H1 (cell line): ENCODE measurements at regions not wholly inside any gene's neighbourhood (a gene's known extent, or its start where the extent isn't known, plus 50 kb on each side); places are given as distances from the start of the nearest gene placed in this dataset.

Experiments
- CTCF ChIA-PET: fragments of 300-600 bp; sonication (Branson Sonifier 250); formaldehyde crosslinking; loops from one replicate; lab custom pipeline; 2021; ENCODE audit not compliant: partially characterized antibody; lab: Charles Lee
- POLR2A ChIA-PET: fragments of 300-600 bp; sonication (Branson Sonifier 250); formaldehyde crosslinking; loops from one replicate; lab custom pipeline; 2021; ENCODE audit warnings: inconsistent platforms; ENCODE audit not compliant: partially characterized antibody; lab: Charles Lee
- DNase-seq, 2 experiments: peaks; one replicate each; pipeline versions ENCODE4 v3.0.0 to v3.0.0-alpha.2; 2010 to 2022; ENCODE audit warnings: low spot score in 2 of 2, low read depth in 1 of 2, mixed read lengths in 1 of 2
- FAIRE-seq: peaks from 2 replicates; lab custom pipeline; 2011; peaks lifted over from hg19 to GRCh38; lab: Jason Lieb, UNC
- H2AFZ ChIP-seq: 2 replicates; pipeline ENCODE4 v1.8.1; 2012; ENCODE audit warnings: low read length, inconsistent platforms
- H2AK5ac ChIP-seq: 2 replicates; pipeline ENCODE4 v1.6.1; 2013; ENCODE audit warnings: low read depth, low read length
- H2BK120ac ChIP-seq: replicated peaks from 2 replicates; pipeline ENCODE3; 2013; ENCODE audit warnings: low read depth, low read length, inconsistent platforms
- H2BK12ac ChIP-seq: 2 replicates; pipeline ENCODE4 v1.6.1; 2013; ENCODE audit warnings: low read depth, low read length
- H2BK15ac ChIP-seq: 2 replicates; pipeline ENCODE4 v1.6.1; 2013; ENCODE audit warnings: low read length
- H2BK20ac ChIP-seq: 2 replicates; pipeline ENCODE4 v1.6.1; 2013; ENCODE audit warnings: low read length
- H2BK5ac ChIP-seq: 2 replicates; pipeline ENCODE4 v1.6.1; 2013; ENCODE audit warnings: low read depth, low read length
- H3K14ac ChIP-seq: 2 replicates; pipeline ENCODE4 v1.6.1; 2013; ENCODE audit warnings: inconsistent platforms; ENCODE audit not compliant: insufficient read length
- H3K18ac ChIP-seq: 2 replicates; pipeline ENCODE4 v1.6.1; 2013; ENCODE audit warnings: low read length; ENCODE audit errors: extremely low read depth
- H3K23ac ChIP-seq: 2 replicates; pipeline ENCODE4 v1.6.1; 2013; ENCODE audit warnings: inconsistent platforms; ENCODE audit not compliant: insufficient read length
- H3K23me2 ChIP-seq: 2 replicates; pipeline ENCODE4 v1.6.1; 2013; ENCODE audit warnings: low read depth, low read length
- H3K27ac ChIP-seq: 2 replicates; pipeline ENCODE4 v1.6.1; 2011; ENCODE audit warnings: low read depth, low read length, inconsistent platforms
- H3K27me3 ChIP-seq, 4 experiments: replicated peaks in 1 of 4; 1 replicate in 1 of 4; 2 replicates in 3 of 4; pipeline versions ENCODE4 v1.6.1 to v1.8.1; 2011 to 2013; ENCODE audit warnings: low read length in 3 of 4, mild to moderate bottlenecking in 3 of 4, inconsistent platforms in 2 of 4, mixed read lengths in 2 of 4, moderate library complexity in 1 of 4; ENCODE audit not compliant: control insufficient read depth in 3 of 4, insufficient read depth in 3 of 4; ENCODE audit errors: extremely low read depth in 1 of 4
- H3K36me3 ChIP-seq, 4 experiments: 2 replicates each; pipeline versions ENCODE4 v1.6.1 to v1.8.1; 2011 to 2013; ENCODE audit warnings: mild to moderate bottlenecking in 4 of 4, low read length in 3 of 4, moderate library complexity in 2 of 4, control low read depth in 1 of 4, inconsistent platforms in 1 of 4; ENCODE audit not compliant: insufficient read depth in 4 of 4, control insufficient read depth in 2 of 4
- H3K4ac ChIP-seq: replicated peaks from 2 replicates; pipeline ENCODE3; 2013; ENCODE audit warnings: low read length, low read depth, mixed read lengths, inconsistent platforms; ENCODE audit not compliant: insufficient read length
- H3K4me1 ChIP-seq, 4 experiments: replicated peaks in 1 of 4; 1 replicate in 1 of 4; 2 replicates in 3 of 4; pipeline versions ENCODE4 v1.6.1 to v1.8.1; 2011 to 2013; ENCODE audit warnings: low read length in 3 of 4, inconsistent platforms in 2 of 4, mixed read lengths in 1 of 4; ENCODE audit not compliant: insufficient read depth in 4 of 4, control insufficient read depth in 3 of 4
- H3K4me2 ChIP-seq, 2 experiments: 2 replicates each; pipeline versions ENCODE4 v1.6.1 to v1.8.1; 2011 to 2013; ENCODE audit warnings: low read depth in 2 of 2, low read length in 2 of 2, control low read depth in 1 of 2, inconsistent platforms in 1 of 2, mild to moderate bottlenecking in 1 of 2; ENCODE audit not compliant: insufficient read depth in 1 of 2
- H3K4me3 ChIP-seq, 4 experiments: fragments of 200-600, 300-600 bp in 1 of 4; sonication (generic), shearing (Covaris generic), sonication (Bioruptor Twin) in 1 of 4; 2 replicates each; pipeline versions ENCODE4 v1.5.1 to v1.8.1; 2011 to 2016; ENCODE audit warnings: low read length in 4 of 4, low read depth in 3 of 4, control low read depth in 2 of 4, inconsistent platforms in 2 of 4, mild to moderate bottlenecking in 2 of 4, mixed read lengths in 1 of 4, moderate library complexity in 1 of 4; ENCODE audit not compliant: insufficient read depth in 2 of 4; ENCODE audit errors: extremely low read depth in 1 of 4
- H3K56ac ChIP-seq: replicated peaks from 2 replicates; pipeline ENCODE3; 2013; ENCODE audit warnings: low read depth, mild to moderate bottlenecking, mixed read lengths, low read length, inconsistent platforms; ENCODE audit not compliant: insufficient read length
- H3K79me1 ChIP-seq: 2 replicates; pipeline ENCODE4 v1.6.1; 2013; ENCODE audit warnings: low read depth, low read length, control low read depth
- H3K79me2 ChIP-seq, 2 experiments: 2 replicates each; pipeline versions ENCODE4 v1.6.1 to v1.8.1; 2012 to 2013; ENCODE audit warnings: low read length in 2 of 2, mild to moderate bottlenecking in 2 of 2, inconsistent platforms in 1 of 2; ENCODE audit not compliant: insufficient read depth in 2 of 2, control insufficient read depth in 1 of 2
- H3K9ac ChIP-seq, 4 experiments: replicated peaks in 1 of 4; 1 replicate in 1 of 4; 2 replicates in 3 of 4; pipeline versions ENCODE4 v1.6.1 to v1.8.1; 2011 to 2013; ENCODE audit warnings: low read depth in 3 of 4, low read length in 3 of 4, control low read depth in 2 of 4, mild to moderate bottlenecking in 2 of 4, moderate library complexity in 2 of 4, inconsistent platforms in 1 of 4; ENCODE audit errors: extremely low read depth in 1 of 4
- H3K9me3 ChIP-seq, 2 experiments: 2 replicates each; pipeline versions ENCODE4 v1.6.1 to v1.8.1; 2012 to 2013; ENCODE audit warnings: mild to moderate bottlenecking in 2 of 2, moderate library complexity in 2 of 2, control low read depth in 1 of 2, inconsistent platforms in 1 of 2, low read depth in 1 of 2, low read length in 1 of 2, mixed read lengths in 1 of 2; ENCODE audit not compliant: insufficient read depth in 2 of 2
- H4K20me1 ChIP-seq, 2 experiments: replicated peaks in 1 of 2; 2 replicates each; pipeline versions ENCODE3 to v1.8.1; 2011 to 2013; ENCODE audit warnings: inconsistent platforms in 2 of 2, low read length in 2 of 2, mild to moderate bottlenecking in 1 of 2; ENCODE audit not compliant: insufficient read depth in 2 of 2, control insufficient read depth in 1 of 2
- H4K5ac ChIP-seq: 2 replicates; pipeline ENCODE4 v1.6.1; 2013; ENCODE audit warnings: low read length, low read depth, mixed read lengths, inconsistent platforms; ENCODE audit not compliant: insufficient read length
- H4K8ac ChIP-seq: 2 replicates; pipeline ENCODE4 v1.8.0; 2013; ENCODE audit warnings: mild to moderate bottlenecking, moderate library complexity, low read length, inconsistent platforms; ENCODE audit not compliant: insufficient read depth; ENCODE audit errors: extremely low read depth
- H4K91ac ChIP-seq: replicated peaks from 2 replicates; pipeline ENCODE3; 2013; ENCODE audit warnings: low read length, mixed read lengths, inconsistent platforms; ENCODE audit not compliant: insufficient read length
- CHD1 ChIP-seq: IDR thresholded peaks from 2 replicates; pipeline ENCODE4 v1.6.1; 2012; ENCODE audit warnings: low read depth, low read length, improper control_type of control experiment
- EP300 ChIP-seq, 2 experiments: IDR thresholded peaks; 1 replicate in 1 of 2; 2 replicates in 1 of 2; pipeline ENCODE4 v1.6.1; 2011 to 2012; ENCODE audit warnings: low read depth in 2 of 2, low read length in 2 of 2, mild to moderate bottlenecking in 2 of 2, borderline replicate concordance in 1 of 2, inconsistent platforms in 1 of 2, moderate library complexity in 1 of 2
- JUN ChIP-seq: IDR thresholded peaks from 2 replicates; pipeline ENCODE4 v1.6.1; 2011; ENCODE audit warnings: low read depth, mild to moderate bottlenecking, improper control_type of control experiment, low read length
- KDM4A ChIP-seq: IDR thresholded peaks from one replicate; pipeline ENCODE4 v1.7.1; 2012; ENCODE audit warnings: low read depth, mild to moderate bottlenecking, moderate library complexity, low read length, inconsistent platforms; ENCODE audit not compliant: severe bottlenecking
- KDM5A ChIP-seq: fragments of 200-600 bp; IDR thresholded peaks from 2 replicates; pipeline ENCODE4 v1.7.1; 2012; ENCODE audit warnings: mild to moderate bottlenecking, low read length, inconsistent platforms, mixed read lengths
- MAFK ChIP-seq: IDR thresholded peaks from 2 replicates; pipeline ENCODE4 v1.6.1; 2012; ENCODE audit warnings: low read depth, mild to moderate bottlenecking, improper control_type of control experiment, low read length
- PHF8 ChIP-seq: fragments of 200-600 bp; sonication (generic); conservative IDR thresholded peaks from 2 replicates; pipeline ENCODE4 v1.7.1; 2012; ENCODE audit warnings: low read depth, mild to moderate bottlenecking, inconsistent platforms, low read length, moderate library complexity
- POLR2AphosphoS5 ChIP-seq: IDR thresholded peaks from 2 replicates; pipeline ENCODE4 v1.6.1; 2011; ENCODE audit warnings: low read depth, low read length
- RFX5 ChIP-seq: IDR thresholded peaks from 2 replicates; pipeline ENCODE4 v1.6.1; 2011; ENCODE audit warnings: low read depth, low read length, improper control_type of control experiment, borderline replicate concordance
- SIN3A ChIP-seq, 2 experiments: IDR thresholded peaks in 1 of 2; conservative IDR thresholded peaks in 1 of 2; 2 replicates each; pipeline ENCODE4 v1.6.1; 2011 to 2012; ENCODE audit warnings: low read length in 2 of 2, improper control_type of control experiment in 1 of 2, low read depth in 1 of 2, mild to moderate bottlenecking in 1 of 2
- WGBS, 2 experiments: shearing (Covaris generic) in 1 of 2; methylation state at CpG; one replicate each; pipeline versions ENCODE4 v1.1.6 to v1.1.7; 2013 to 2015; ENCODE audit warnings: low lambda C conversion rate in 2 of 2, mixed read lengths in 2 of 2, inconsistent platforms in 1 of 2, low coverage in 1 of 2, missing lambda C conversion rate in 1 of 2; ENCODE audit not compliant: insufficient replicate concordance in 2 of 2, insufficient coverage in 1 of 2, insufficient read length in 1 of 2; ENCODE audit errors: extremely low coverage in 1 of 2, missing lambda C conversion rate in 1 of 2; 5-methylcytosine and 5-hydroxymethylcytosine counted together
- TF ChIP-seq, protein P1 (sequence below), 3 experiments: IDR thresholded peaks; 1 replicate in 2 of 3; 2 replicates in 1 of 3; pipeline versions ENCODE4 v1.5.1 to v1.6.1; 2011; ENCODE audit warnings: low read length in 3 of 3, mild to moderate bottlenecking in 3 of 3, inconsistent platforms in 2 of 3, low read depth in 1 of 3, moderate library complexity in 1 of 3; ENCODE audit not compliant: insufficient read depth in 1 of 3; ENCODE audit errors: control extremely low read depth in 1 of 3

GRCh38 chr15:89413877-89414276 is 79.3 kb upstream of the POLG start:
- CTCF ChIA-PET = interaction anchor here (0.7 to 17.4 kb wide), 14 partner anchors 10 to 87 kb away, joined by 3 to 412 read pairs (median 17); no protein-coding TSS in a partner anchor
- no peak for TF ChIP-seq JUN
- TF ChIP-seq KDM4A = no peak
- no peak for TF ChIP-seq SIN3A (conservative IDR thresholded peaks at IDR 0.05 in 1 of 2, IDR thresholded peaks at IDR 0.05 in 1 of 2; ENCODE audit: low read depth in 1 of 2, low read length in 2 of 2)
- no peak for TF ChIP-seq KDM5A
- TF ChIP-seq CHD1 = no peak
- TF ChIP-seq POLR2AphosphoS5 = no peak
- TF ChIP-seq PHF8 = no peak
- TF ChIP-seq RFX5 = no peak
- no peak for TF ChIP-seq EP300 (IDR thresholded peaks at IDR 0.05; ENCODE audit: borderline replicate concordance in 1 of 2, low read depth in 2 of 2, low read length in 2 of 2)
- TF ChIP-seq, protein P1, sequence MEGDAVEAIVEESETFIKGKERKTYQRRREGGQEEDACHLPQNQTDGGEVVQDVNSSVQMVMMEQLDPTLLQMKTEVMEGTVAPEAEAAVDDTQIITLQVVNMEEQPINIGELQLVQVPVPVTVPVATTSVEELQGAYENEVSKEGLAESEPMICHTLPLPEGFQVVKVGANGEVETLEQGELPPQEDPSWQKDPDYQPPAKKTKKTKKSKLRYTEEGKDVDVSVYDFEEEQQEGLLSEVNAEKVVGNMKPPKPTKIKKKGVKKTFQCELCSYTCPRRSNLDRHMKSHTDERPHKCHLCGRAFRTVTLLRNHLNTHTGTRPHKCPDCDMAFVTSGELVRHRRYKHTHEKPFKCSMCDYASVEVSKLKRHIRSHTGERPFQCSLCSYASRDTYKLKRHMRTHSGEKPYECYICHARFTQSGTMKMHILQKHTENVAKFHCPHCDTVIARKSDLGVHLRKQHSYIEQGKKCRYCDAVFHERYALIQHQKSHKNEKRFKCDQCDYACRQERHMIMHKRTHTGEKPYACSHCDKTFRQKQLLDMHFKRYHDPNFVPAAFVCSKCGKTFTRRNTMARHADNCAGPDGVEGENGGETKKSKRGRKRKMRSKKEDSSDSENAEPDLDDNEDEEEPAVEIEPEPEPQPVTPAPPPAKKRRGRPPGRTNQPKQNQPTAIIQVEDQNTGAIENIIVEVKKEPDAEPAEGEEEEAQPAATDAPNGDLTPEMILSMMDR (IDR thresholded peaks at IDR 0.05; ENCODE audit: control extremely low read depth in 1 of 3, insufficient read depth in 1 of 3, low read depth in 1 of 3, low read length in 3 of 3) = no peak
- no peak for TF ChIP-seq MAFK

More at GRCh38 chr15:89413877-89414276, 79.3 kb upstream of the POLG start:
- Histone ChIP-seq H2AK5ac (no peak overlapping the region), H3K79me1 (no peaks in the 10 kb centered on the region), H4K5ac (no peak overlapping the region), H2BK120ac (no peak overlapping the region), H2BK20ac (no peak overlapping the region), H3K27me3 (peaks cover 53 to 90% (median 87%) of the 10 kb centered on the region in 4 experiments), H2BK15ac (no peak overlapping the region), H3K18ac (no peak overlapping the region; the same call in 1 of the 2 replicates), H3K14ac (no peak overlapping the region), H2AFZ (no peak overlapping the region), H4K91ac (no peak overlapping the region), H3K9ac (no peak overlapping the region), H3K56ac (no peak overlapping the region), H2BK12ac (0 out of 2 replicates have a peak overlapping the region, but pooled peaks have one; percentile 68), H3K27ac (no peak overlapping the region), H3K79me2 (no peaks in the 10 kb centered on the region), H3K4me3 (no peak overlapping the region), H3K9me3 (no peaks in the 10 kb centered on the region; a peak in 1 of 4 replicates), H2BK5ac (no peak overlapping the region), H4K20me1 (peaks cover 5 to 10% of the 10 kb centered on the region in 2 experiments), H3K4ac (no peak overlapping the region), H3K4me2 (peak overlapping the region; percentile 60 to 68; a peak in 3 of 4 replicates), H3K4me1 (peaks cover 9 to 46% (median 26%) of the 10 kb centered on the region in 4 experiments), H4K8ac (0 out of 2 replicates have a peak overlapping the region, but pooled peaks have one; percentile 5), H3K23me2 (peaks cover 6% of the 10 kb centered on the region; the same call in 1 of the 2 replicates), H3K23ac (no peak overlapping the region), H3K36me3 (no peaks in the 10 kb centered on the region; a peak in 1 of 8 replicates)
- FAIRE-seq (no peak), DNase-seq (no peak)
- WGBS, 2 experiments = 83% methylated on average over 2 of the region's 2 CpGs; no CpG with 5 or more reads in 1 of the 2 experiments
- POLR2A ChIA-PET = interaction anchor here (1.0 kb wide), 1 partner anchor 670 kb away, joined by 3 read pairs; no protein-coding TSS in a partner anchor
